Fibroblast of the aortic adventitia (primary cell): ENCODE measurements at regions not wholly inside any gene's neighbourhood (a gene's known extent, or its start where the extent isn't known, plus 50 kb on each side); places are given as distances from the start of the nearest gene placed in this dataset.

Experiments used
- DNase-seq: peaks from one replicate; pipeline ENCODE4 v3.0.0-alpha.2; 2010; ENCODE audit warnings: low read depth
- H3K4me3 ChIP-seq: 2 replicates; pipeline ENCODE4 v1.5.1; 2011; ENCODE audit warnings: low read depth, mild to moderate bottlenecking, control low read depth, low read length, moderate library complexity
- TF ChIP-seq, protein P1 (sequence below): IDR thresholded peaks from 2 replicates; pipeline ENCODE4 v1.5.1; 2011; ENCODE audit warnings: mild to moderate bottlenecking, low read length, control low read depth, inconsistent platforms; ENCODE audit not compliant: insufficient read depth

DNA sequence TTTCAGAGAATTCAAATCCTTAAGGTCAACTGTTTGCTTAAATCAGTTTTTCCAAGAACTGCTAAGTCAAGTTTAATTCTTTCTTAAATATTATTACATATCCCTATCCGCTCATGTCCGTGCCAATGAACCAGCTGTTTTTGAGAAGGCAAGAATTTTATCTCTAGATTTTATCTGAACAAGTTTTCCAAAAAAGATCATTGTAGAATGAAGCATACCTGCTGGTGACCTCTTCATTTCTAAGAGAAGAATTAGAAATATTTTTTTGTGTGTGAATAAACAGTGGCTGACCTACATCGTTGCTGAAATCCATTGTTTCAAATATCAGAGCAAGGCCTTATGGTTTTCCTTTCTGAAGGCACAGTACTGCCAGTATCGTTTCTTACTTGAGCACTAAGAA lies 58.4 kb upstream of the RND3 start:
- H3K4me3 ChIP-seq, result no peak overlapping the region
- TF ChIP-seq, protein P1, sequence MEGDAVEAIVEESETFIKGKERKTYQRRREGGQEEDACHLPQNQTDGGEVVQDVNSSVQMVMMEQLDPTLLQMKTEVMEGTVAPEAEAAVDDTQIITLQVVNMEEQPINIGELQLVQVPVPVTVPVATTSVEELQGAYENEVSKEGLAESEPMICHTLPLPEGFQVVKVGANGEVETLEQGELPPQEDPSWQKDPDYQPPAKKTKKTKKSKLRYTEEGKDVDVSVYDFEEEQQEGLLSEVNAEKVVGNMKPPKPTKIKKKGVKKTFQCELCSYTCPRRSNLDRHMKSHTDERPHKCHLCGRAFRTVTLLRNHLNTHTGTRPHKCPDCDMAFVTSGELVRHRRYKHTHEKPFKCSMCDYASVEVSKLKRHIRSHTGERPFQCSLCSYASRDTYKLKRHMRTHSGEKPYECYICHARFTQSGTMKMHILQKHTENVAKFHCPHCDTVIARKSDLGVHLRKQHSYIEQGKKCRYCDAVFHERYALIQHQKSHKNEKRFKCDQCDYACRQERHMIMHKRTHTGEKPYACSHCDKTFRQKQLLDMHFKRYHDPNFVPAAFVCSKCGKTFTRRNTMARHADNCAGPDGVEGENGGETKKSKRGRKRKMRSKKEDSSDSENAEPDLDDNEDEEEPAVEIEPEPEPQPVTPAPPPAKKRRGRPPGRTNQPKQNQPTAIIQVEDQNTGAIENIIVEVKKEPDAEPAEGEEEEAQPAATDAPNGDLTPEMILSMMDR, result no peak
- peak; percentile 59 for DNase-seq

DNA sequence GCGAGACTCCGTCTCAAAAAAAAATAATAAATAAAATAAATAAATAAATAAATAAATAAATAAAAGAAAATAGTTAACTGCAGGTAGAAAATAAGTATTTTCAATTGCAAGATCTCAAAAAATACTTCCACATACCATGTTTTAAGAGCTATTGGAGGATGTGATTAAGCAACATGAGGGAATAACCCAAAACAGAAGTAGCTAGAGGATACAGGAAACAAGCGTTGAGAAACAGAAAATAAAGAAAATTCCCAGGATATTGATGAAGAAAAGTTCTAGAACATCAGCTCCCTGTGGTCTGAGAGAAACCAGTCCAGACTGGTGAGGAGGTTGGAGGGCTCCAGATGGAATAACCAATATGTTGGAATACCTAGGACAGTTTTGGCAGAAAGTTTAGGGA lies 57.3 kb upstream of the RND3 start:
- TF ChIP-seq, protein P1, result no peak
- H3K4me3 ChIP-seq, result no peak overlapping the region
- no peak for DNase-seq

- no peak overlapping the region for H3K4me3 ChIP-seq
- DNase-seq, result no peak
- TF ChIP-seq, protein P1, result no peak
These were observed 55.2 kb upstream of the RND3 start for GRCh38 chr2:150542692-150543091.

GRCh38 chr2:150542172-150542571 lies 54.7 kb upstream of the RND3 start:
- no peak overlapping the region for H3K4me3 ChIP-seq
- TF ChIP-seq, protein P1, result no peak
- no peak for DNase-seq

DNA sequence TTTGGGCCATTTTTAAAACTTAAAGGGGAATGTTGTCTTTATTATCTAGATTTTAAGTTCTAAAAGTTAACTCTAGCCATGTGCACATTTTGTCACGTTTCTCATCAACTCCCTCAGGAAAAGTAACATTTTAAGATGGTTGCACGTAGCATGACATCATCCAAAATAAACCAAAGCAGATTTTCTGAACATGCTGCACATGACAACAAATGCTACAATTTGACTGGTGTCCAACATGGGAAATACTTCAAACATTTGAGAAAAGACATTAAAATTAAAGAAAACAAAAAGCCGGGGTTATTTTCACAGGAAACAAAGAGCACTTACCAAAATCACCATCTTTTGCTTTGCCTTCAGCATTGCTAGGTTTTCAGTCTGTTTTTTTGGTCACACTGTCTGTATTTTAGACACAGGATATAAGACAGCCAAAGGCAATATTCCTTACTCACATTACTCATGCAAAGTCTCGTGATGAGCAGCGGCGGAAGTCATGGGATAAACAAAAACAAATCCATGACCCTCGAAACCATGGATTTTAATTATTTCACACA lies 51.3 kb upstream of the RND3 start:
- peak; percentile 58 for DNase-seq
- TF ChIP-seq, protein P1, result no peak
- H3K4me3 ChIP-seq, result no peak overlapping the region
